GM18502 (cell line): ENCODE measurements at regions not wholly inside any gene's neighbourhood (a gene's known extent, or its start where the extent isn't known, plus 50 kb on each side); places are given as distances from the start of the nearest gene placed in this dataset.
"Not testable (repeated sequence)": the region's sequence is repeated elsewhere in the genome, so short reads cannot be mapped to it uniquely, and the experiment has no call there.

Experiments used
- ATAC-seq: cut with Tn5 transposase; IDR thresholded peaks from one replicate; pipeline ENCODE4 v1.9.1; 2021; ENCODE audit warnings: mild to moderate bottlenecking; ENCODE audit not compliant: unreplicated experiment, poor library complexity

GRCh38 chr1:59180735-59181134 is 116.2 kb upstream of the FGGY start:
- ATAC-seq = no peak

DNA sequence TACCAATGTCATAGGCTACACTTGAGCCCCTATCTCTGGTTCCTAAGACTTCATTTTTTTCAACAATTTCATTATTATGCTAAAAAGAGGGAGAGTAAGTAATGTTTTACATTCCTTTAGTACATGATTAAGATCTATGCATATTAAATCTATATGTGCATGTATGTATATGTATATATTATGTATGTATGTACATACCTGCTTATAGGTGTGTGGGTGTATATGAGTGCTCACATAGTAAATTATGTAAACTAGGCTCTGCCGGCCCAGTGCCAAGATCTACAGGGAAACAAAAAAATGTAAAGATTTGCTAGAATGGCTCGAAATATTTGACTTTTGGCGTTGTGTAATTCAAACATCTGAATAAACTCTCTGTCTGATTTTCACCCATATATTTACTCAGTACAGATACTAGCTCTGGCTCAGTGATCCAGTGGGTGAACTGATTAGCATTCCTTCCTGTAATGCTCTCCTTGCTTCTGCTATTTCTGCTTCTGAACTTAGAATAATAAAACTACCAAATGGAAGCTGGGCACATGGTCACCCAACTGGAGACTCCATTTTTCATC is 113.1 kb upstream of the FGGY start:
- ATAC-seq = no peak

DNA sequence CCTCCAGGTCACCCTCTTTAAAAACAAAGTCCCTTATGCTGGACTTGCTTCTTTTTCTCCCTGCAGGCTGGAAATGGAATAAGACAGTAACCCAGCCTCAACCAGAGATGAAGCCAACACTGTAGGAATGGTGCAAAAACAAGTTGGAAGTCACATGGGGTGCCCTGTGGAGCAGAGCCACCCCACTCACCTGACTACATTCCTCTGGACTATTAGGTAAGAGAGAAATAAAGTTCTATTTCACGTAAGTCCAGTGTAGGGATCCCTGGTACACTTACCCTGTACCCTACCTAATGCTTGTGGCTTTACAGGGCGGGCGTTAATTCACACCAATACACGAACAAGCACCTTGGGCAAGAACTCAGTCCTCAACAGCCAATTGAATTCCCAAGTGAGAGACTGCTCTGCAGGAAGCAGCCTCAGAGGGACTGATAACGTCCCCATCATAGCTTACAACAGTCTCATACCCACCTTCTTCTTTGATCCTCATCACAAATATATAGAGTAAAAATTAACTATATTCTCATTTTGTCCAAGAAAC is 112.5 kb upstream of the FGGY start:
- no peak for ATAC-seq

GRCh38 chr1:59185163-59185860 is 111.6 kb upstream of the FGGY start:
- no peak for ATAC-seq

GRCh38 chr1:59186656-59187055 is 110.2 kb upstream of the FGGY start:
- no peak for ATAC-seq

GRCh38 chr1:59188413-59189213 is 108.3 kb upstream of the FGGY start:
- ATAC-seq = no peak

DNA sequence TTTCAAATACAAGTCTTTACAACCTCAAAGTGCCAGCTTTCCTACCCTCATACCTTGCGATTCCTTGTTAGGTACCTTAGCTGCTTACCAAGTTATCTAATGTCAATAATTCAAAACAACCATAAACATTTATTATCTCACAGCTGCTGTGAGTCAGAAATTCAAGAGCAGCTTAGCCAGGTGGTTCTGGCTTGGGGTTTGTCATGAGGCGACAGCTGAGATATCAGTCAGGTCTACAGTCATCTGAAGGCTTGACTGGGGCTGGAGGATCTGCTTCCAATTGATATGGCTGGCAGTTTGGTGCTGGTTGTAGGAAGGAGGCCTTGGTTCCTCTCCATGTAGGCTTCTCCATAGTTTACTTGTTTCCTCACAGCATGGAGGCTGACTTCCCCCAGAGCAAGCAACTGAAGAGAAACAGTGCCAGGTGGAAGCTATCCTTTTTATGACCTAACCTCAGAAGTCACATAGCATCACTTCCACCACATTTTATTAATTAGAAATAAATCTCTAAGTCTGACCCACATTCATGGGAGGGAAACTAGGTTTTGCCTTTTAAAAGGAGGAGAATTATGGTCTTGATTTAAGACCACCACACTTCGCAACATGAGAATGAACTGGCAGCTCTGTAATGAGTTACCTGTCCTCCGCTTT is 103.3 kb upstream of the FGGY start:
- ATAC-seq = no peak

GRCh38 chr1:59194621-59195020 is 102.3 kb upstream of the FGGY start:
- no peak for ATAC-seq

- no peak for ATAC-seq
These were observed 101.7 kb upstream of the FGGY start for GRCh38 chr1:59195151-59195550.

- ATAC-seq = no peak
These were observed 98.3 kb upstream of the FGGY start for GRCh38 chr1:59198564-59198963.

DNA sequence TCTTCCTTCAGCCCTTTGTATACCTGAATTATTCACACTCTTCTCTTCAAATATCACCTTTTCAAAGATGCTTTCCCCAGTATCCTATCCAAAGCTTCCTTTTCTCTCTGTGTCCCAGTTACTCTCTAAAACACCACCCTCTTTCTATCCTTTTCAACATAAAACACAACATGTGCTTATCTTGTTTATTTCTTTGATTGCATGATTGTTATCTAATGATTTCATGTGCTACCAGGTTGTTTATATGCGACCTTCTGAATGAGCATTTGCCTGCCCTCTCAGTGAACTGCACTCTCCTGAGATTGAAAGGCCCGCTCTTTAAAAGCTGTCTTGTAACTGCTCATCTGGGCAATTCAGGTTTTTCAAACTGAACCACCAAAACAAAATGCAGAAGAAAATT is 97.7 kb upstream of the FGGY start:
- ATAC-seq = no peak

- no peak for ATAC-seq
These were observed 97.0 kb upstream of the FGGY start for GRCh38 chr1:59199719-59200376.

DNA sequence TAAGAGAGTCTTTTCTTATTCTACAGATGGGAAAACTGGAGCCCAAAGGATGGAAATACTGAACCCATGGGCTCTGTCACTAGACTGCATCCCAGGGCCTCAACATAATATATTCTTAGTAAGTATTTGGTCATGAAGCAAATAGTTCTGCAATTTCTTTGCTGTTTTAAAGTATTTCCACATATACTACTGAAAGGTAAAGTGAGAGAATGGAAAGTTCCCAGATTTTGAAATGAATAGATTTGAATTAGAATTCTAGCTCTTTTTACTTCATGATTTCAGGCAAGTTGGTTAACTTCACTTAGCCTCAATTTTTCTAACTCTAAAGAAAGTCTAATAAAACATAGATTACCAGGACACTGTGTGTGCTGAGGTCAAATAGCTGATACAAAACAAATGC is 95.6 kb upstream of the FGGY start:
- no peak for ATAC-seq

- no peak for ATAC-seq
These were observed 94.4 kb upstream of the FGGY start for GRCh38 chr1:59202455-59202854.

DNA sequence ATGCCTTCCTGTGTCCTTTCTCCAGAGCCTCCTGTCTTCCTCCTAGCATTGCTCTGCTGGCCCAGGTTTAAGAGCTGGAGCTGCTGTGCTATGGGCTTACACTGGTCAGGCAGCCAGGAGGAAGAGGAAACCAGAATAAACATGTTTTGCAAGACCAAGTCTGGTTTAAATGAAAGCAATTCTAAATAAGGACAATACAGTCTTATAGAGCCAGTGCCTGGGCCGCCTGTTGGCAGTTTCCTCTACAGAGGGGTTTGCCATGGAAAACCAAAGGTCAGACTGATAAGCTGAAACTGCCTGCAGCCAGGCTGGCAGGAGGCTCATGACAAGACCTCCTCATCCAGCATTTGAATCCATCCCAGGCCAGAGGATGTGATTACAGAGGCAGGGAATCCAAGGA is 92.9 kb upstream of the FGGY start:
- ATAC-seq = no peak

GRCh38 chr1:59206616-59207015 is 90.3 kb upstream of the FGGY start:
- not testable (repeated sequence) for ATAC-seq

- not testable (repeated sequence) for ATAC-seq
These were observed 86.5 kb upstream of the FGGY start for GRCh38 chr1:59210430-59210829.

- no peak for ATAC-seq
These were observed 84.2 kb upstream of the FGGY start for GRCh38 chr1:59212706-59213105.

DNA sequence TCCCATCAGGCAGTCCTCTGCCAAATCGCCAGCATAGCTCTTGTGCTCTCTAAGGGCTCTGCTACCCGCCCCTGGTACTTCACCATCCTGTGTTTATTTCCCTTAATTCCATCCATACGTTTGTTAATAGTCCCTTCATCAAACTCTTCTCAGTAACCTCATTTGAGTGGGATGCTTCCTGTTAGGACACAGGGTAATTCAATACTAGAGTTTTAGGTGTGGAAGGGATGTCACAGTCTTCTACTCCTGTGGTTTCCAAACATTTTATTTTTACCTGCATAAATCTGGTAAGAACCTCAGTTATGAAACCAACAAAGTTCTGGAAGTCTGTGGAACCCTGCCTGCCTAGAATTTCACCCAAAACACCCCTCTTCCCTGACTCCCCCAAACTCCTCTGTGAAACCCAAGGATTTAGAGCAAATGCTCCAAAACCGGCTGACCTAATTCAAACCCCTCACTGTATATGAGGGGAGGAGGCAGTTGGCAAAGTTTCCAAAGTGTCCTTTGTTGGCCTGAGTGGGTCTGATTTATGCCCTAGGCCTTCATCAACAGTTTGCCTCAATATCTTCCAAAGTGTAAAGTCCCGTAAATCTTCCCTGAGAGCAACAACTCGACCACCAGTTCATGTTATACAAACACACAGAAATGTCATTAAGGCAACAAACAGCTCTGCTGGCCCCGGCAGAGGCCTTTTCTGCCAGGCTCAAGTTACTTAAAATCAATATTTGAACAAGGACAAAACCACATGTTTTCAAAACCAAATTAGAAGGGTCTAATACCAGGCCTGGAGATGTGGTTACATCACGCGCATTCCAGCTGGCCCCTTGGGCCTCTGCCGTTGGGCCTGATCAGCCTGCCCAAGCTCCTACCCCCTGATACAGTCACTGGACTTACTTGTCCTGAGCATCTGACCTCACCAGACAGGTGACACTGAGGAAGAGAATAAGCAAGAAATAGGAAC is 82.4 kb upstream of the FGGY start:
- ATAC-seq = no peak
